SK-N-SH treated with all-trans-retinoic acid at 6 μM for 48 hours (cell line): ENCODE measurements at regions not wholly inside any gene's neighbourhood (a gene's known extent, or its start where the extent isn't known, plus 50 kb on each side); places are given as distances from the start of the nearest gene placed in this dataset.

Experiments used
- ATAC-seq: fragments of 200-7000 bp; cut with Tn5 transposase; 3 replicates; pipeline ENCODE4 v1.9.1; 2020; ENCODE audit warnings: mild to moderate bottlenecking, moderate library complexity
- ARNTL ChIP-seq: fragments of 450-650 bp; formaldehyde crosslinking; IDR thresholded peaks from 2 replicates; pipeline ENCODE4 v1.5.0; 2020; ENCODE audit warnings: low read depth, mild to moderate bottlenecking, moderate library complexity, borderline replicate concordance
- BACH2 ChIP-seq: fragments of 250-450 bp; sonication (Bioruptor Pico); IDR thresholded peaks from 2 replicates; pipeline ENCODE4 v1.9.0; 2021; ENCODE audit warnings: mild to moderate bottlenecking, borderline replicate concordance
- CREB5 ChIP-seq: fragments of 250-450 bp; sonication (Bioruptor Pico); IDR thresholded peaks from 2 replicates; pipeline ENCODE4 v1.5.1; 2020; ENCODE audit warnings: low read depth, mild to moderate bottlenecking, moderate library complexity
- CSDC2 ChIP-seq: fragments of 250-450 bp; sonication (Bioruptor Pico); IDR thresholded peaks from 2 replicates; pipeline ENCODE4 v1.5.0; 2020; ENCODE audit warnings: mild to moderate bottlenecking, moderate library complexity
- ESRRG ChIP-seq: fragments of 250-450 bp; sonication (Bioruptor Pico); IDR thresholded peaks from 2 replicates; pipeline ENCODE4 v1.6.1; 2021; ENCODE audit warnings: mild to moderate bottlenecking
- GLIS3 ChIP-seq: fragments of 250-450 bp; sonication (Bioruptor Pico); IDR thresholded peaks from 2 replicates; pipeline ENCODE4 v1.5.0; 2020; ENCODE audit warnings: mild to moderate bottlenecking, moderate library complexity
- ISL1 ChIP-seq: fragments of 250-450 bp; sonication (Bioruptor Pico); IDR thresholded peaks from 2 replicates; pipeline ENCODE4 v2.1.2; 2022; ENCODE audit warnings: mild to moderate bottlenecking, moderate library complexity
- OSR1 ChIP-seq: fragments of 250-450 bp; sonication (Bioruptor Pico); IDR thresholded peaks from 2 replicates; pipeline ENCODE4 v1.8.0; 2022; ENCODE audit warnings: moderate library complexity, mild to moderate bottlenecking, inconsistent platforms
- PATZ1 ChIP-seq: fragments of 250-450 bp; sonication (Bioruptor Pico); IDR thresholded peaks from 2 replicates; pipeline ENCODE4 v1.8.0; 2020; ENCODE audit warnings: mild to moderate bottlenecking, moderate library complexity, borderline replicate concordance
- POU6F1 ChIP-seq: fragments of 250-450 bp; sonication (Bioruptor Pico); IDR thresholded peaks from 2 replicates; pipeline ENCODE4 v1.8.0; 2021; ENCODE audit warnings: low read depth, mild to moderate bottlenecking, moderate library complexity, borderline replicate concordance
- PPARA ChIP-seq: fragments of 250-450 bp; sonication (Bioruptor Pico); IDR thresholded peaks from 2 replicates; pipeline ENCODE4 v1.5.0; 2020; ENCODE audit warnings: mild to moderate bottlenecking, borderline replicate concordance
- RARB ChIP-seq: fragments of 250-450 bp; sonication (Bioruptor Pico); IDR thresholded peaks from 2 replicates; pipeline ENCODE4 v1.8.0; 2021; ENCODE audit warnings: mild to moderate bottlenecking, moderate library complexity
- SNAI2 ChIP-seq: fragments of 250-450 bp; sonication (Bioruptor Pico); IDR thresholded peaks from 2 replicates; pipeline ENCODE4 v1.5.0; 2020; ENCODE audit warnings: mild to moderate bottlenecking, moderate library complexity
- TCF4 ChIP-seq: fragments of 250-450 bp; sonication (Bioruptor Pico); IDR thresholded peaks from 2 replicates; pipeline ENCODE4 v1.8.0; 2021; ENCODE audit warnings: mild to moderate bottlenecking, moderate library complexity, borderline replicate concordance
- TOX ChIP-seq: fragments of 250-450 bp; sonication (Bioruptor Pico); IDR thresholded peaks from 2 replicates; pipeline ENCODE4 v1.8.0; 2021; ENCODE audit warnings: mild to moderate bottlenecking, moderate library complexity, borderline replicate concordance
- TSHZ2 ChIP-seq: fragments of 250-450 bp; sonication (Bioruptor Pico); IDR thresholded peaks from 2 replicates; pipeline ENCODE4 v1.5.0; 2020; ENCODE audit warnings: mild to moderate bottlenecking, moderate library complexity
- ZC3H10 ChIP-seq: fragments of 250-450 bp; sonication (Bioruptor Pico); IDR thresholded peaks from 2 replicates; pipeline ENCODE4 v1.5.1; 2021; ENCODE audit warnings: mild to moderate bottlenecking, moderate library complexity
- ZFP3 ChIP-seq: fragments of 250-450 bp; sonication (Bioruptor Pico); IDR thresholded peaks from 2 replicates; pipeline ENCODE4 v1.5.0; 2020; ENCODE audit warnings: mild to moderate bottlenecking, moderate library complexity
- ZFP30 ChIP-seq: fragments of 450-650 bp; formaldehyde crosslinking; IDR thresholded peaks from 2 replicates; pipeline ENCODE4 v1.5.0; 2022; ENCODE audit warnings: mild to moderate bottlenecking, moderate library complexity
- ZNF565 ChIP-seq: fragments of 450-650 bp; formaldehyde crosslinking; conservative IDR thresholded peaks from 2 replicates; pipeline ENCODE4 v1.5.0; 2020; ENCODE audit warnings: low read depth, mild to moderate bottlenecking, moderate library complexity
- ZNF70 ChIP-seq: fragments of 450-650 bp; formaldehyde crosslinking; IDR thresholded peaks from 2 replicates; pipeline ENCODE4 v1.5.0; 2020; ENCODE audit warnings: mild to moderate bottlenecking, moderate library complexity
- ZNF8 ChIP-seq: fragments of 450-650 bp; formaldehyde crosslinking; IDR thresholded peaks from 2 replicates; pipeline ENCODE4 v1.5.0; 2020; ENCODE audit warnings: mild to moderate bottlenecking, moderate library complexity

GRCh38 chr2:220174826-220175225 is 547.4 kb downstream of the SLC4A3 start:
- ATAC-seq, result no peak
- TF ChIP-seq ZC3H10 (CRISPR knock-in tag) (no peak), PPARA (CRISPR knock-in tag) (no peak), OSR1 (no peak), BACH2 (no peak), SNAI2 (CRISPR knock-in tag) (no peak), ARNTL (no peak), ZFP3 (CRISPR knock-in tag) (no peak), RARB (CRISPR knock-in tag) (no peak), GLIS3 (CRISPR knock-in tag) (no peak), TSHZ2 (no peak), ZNF565 (CRISPR knock-in tag) (no peak)
- TF ChIP-seq, all 23 proteins: peak for 0

- TF ChIP-seq ARNTL, result no peak
- TF ChIP-seq ZFP3 (CRISPR knock-in tag), result no peak
- TF ChIP-seq TCF4 (CRISPR knock-in tag), result no peak
- TF ChIP-seq TSHZ2, result no peak
- no peak for TF ChIP-seq BACH2
- TF ChIP-seq ZNF565 (CRISPR knock-in tag), result no peak
- no peak for TF ChIP-seq ZFP30 (CRISPR knock-in tag)
- no peak for TF ChIP-seq RARB (CRISPR knock-in tag)
- no peak for TF ChIP-seq ZNF8 (CRISPR knock-in tag)
- no peak for TF ChIP-seq TOX
- TF ChIP-seq PATZ1, result no peak
- no peak for TF ChIP-seq OSR1
- TF ChIP-seq ISL1, result no peak
- TF ChIP-seq CREB5 (CRISPR knock-in tag), result no peak
- TF ChIP-seq POU6F1 (CRISPR knock-in tag), result no peak
- TF ChIP-seq CSDC2, result no peak
- TF ChIP-seq SNAI2 (CRISPR knock-in tag), result no peak
- no peak for TF ChIP-seq ZC3H10 (CRISPR knock-in tag)
- ATAC-seq, result peak; percentile 56; the same call in 2 of the 3 replicates
Measured at GRCh38 chr2:220175967-220176366, 548.5 kb downstream of the SLC4A3 start.

GRCh38 chr2:220178991-220179695 is 551.7 kb downstream of the SLC4A3 start:
- no peak for TF ChIP-seq OSR1
- no peak for TF ChIP-seq ZNF70 (CRISPR knock-in tag)
- no peak for TF ChIP-seq BACH2
- no peak for TF ChIP-seq RARB (CRISPR knock-in tag)
- no peak for TF ChIP-seq ESRRG (CRISPR knock-in tag)
- no peak for TF ChIP-seq ZFP30 (CRISPR knock-in tag)
- TF ChIP-seq PATZ1, result no peak
- TF ChIP-seq ZC3H10 (CRISPR knock-in tag), result no peak
- TF ChIP-seq, all 23 proteins: peak for 0
- no peak for ATAC-seq
